Osteoblast (primary cell): ENCODE measurements at regions not wholly inside any gene's neighbourhood (a gene's known extent, or its start where the extent isn't known, plus 50 kb on each side); places are given as distances from the start of the nearest gene placed in this dataset.

Experiments
- DNase-seq: peaks from one replicate; pipeline ENCODE4 v3.0.0; 2011; ENCODE audit warnings: low spot score, mixed read lengths; ENCODE audit not compliant: insufficient read length; ENCODE audit errors: missing footprints
- H2AFZ ChIP-seq: 2 replicates; pipeline ENCODE4 v1.6.0; 2011; ENCODE audit warnings: mild to moderate bottlenecking, low read length
- H3K27ac ChIP-seq: 2 replicates; pipeline ENCODE4 v1.5.1; 2011; ENCODE audit warnings: mild to moderate bottlenecking, low read depth, low read length, moderate library complexity
- H3K27me3 ChIP-seq: 2 replicates; pipeline ENCODE4 v1.6.0; 2012; ENCODE audit warnings: mild to moderate bottlenecking, control low read depth, inconsistent platforms, low read length, moderate library complexity; ENCODE audit not compliant: insufficient read depth
- H3K36me3 ChIP-seq: 2 replicates; pipeline ENCODE4 v1.5.1; 2011; ENCODE audit warnings: mild to moderate bottlenecking, low read length, control low read depth, moderate library complexity; ENCODE audit not compliant: insufficient read depth
- H3K4me1 ChIP-seq: 2 replicates; pipeline ENCODE4 v1.5.1; 2011; ENCODE audit warnings: mild to moderate bottlenecking, low read length, control low read depth, moderate library complexity; ENCODE audit not compliant: insufficient read depth
- H3K4me2 ChIP-seq: 2 replicates; pipeline ENCODE4 v1.6.0; 2011; ENCODE audit warnings: mild to moderate bottlenecking, low read length; ENCODE audit not compliant: insufficient read depth
- H3K4me3 ChIP-seq: fragments of 200-600 bp; sonication (generic); 3 replicates; pipeline ENCODE4 v1.5.1; 2012; ENCODE audit warnings: mild to moderate bottlenecking, low read length, inconsistent platforms; ENCODE audit not compliant: insufficient read depth
- H3K79me2 ChIP-seq: 2 replicates; pipeline ENCODE4 v1.6.0; 2012; ENCODE audit warnings: mild to moderate bottlenecking, low read length, control low read depth, inconsistent platforms; ENCODE audit not compliant: insufficient read depth
- H3K9me3 ChIP-seq: 2 replicates; pipeline ENCODE4 v1.5.1; 2011; ENCODE audit warnings: low read depth, low read length, control low read depth
- H4K20me1 ChIP-seq: 2 replicates; pipeline ENCODE4 v1.6.0; 2012; ENCODE audit warnings: mild to moderate bottlenecking, low read length, control low read depth; ENCODE audit not compliant: insufficient read depth
- CTCF ChIP-seq: IDR thresholded peaks from 2 replicates; pipeline ENCODE4 v1.5.1; 2011; ENCODE audit warnings: mild to moderate bottlenecking, low read depth, low read length, moderate library complexity; ENCODE audit errors: extremely low read depth

- Histone ChIP-seq H3K79me2 (no peaks in the 10 kb centered on the region), H3K27ac (peak overlapping the region; percentile 58), H3K4me2 (peak overlapping the region; percentile 63), H3K4me3 (peak overlapping the region; percentile 23), H3K4me1 (peaks cover 4% of the 10 kb centered on the region), H3K9me3 (no peaks in the 10 kb centered on the region), H4K20me1 (no peaks in the 10 kb centered on the region), H3K36me3 (no peaks in the 10 kb centered on the region), H3K27me3 (no peaks in the 10 kb centered on the region), H2AFZ (peak overlapping the region; percentile 25)
- no peak for DNase-seq
- TF ChIP-seq CTCF, result no peak
Observed at GRCh38 chr10:10644008-10644646, 373.5 kb upstream of the CELF2 start.

DNA sequence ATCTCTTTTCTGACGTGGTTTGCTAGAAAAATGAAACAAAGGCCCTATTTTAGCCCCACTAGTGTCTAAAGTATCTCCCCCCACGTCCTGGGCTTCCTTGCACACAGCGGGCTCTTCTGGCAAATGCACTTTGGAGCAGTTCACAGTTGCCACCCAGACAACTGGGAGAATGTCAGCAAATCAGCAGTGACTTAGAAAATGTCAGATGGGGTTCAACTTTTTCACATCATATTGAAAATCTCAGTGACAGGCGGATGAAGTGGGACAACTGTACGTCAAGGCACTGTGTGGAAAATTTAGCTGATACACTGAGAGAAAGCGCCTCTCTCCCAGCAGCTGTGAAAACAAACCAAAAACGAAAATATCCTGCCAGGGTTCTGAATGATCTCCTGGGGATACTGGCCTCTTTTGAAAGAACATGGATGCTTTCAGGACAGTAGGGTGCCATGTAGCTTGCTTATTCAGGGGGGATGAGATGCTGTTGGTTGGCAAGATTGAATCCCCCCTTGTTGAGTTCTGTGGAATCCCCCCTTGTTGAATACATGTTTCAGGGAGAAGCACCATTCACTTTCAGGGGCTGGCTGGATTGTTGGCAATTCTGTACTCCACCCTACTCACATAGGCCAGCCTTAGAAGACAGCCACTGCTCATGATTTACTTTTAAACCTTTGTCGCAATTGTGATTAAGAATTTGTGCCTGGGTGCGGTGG, 372.8 kb upstream of the CELF2 start:
- H3K79me2 ChIP-seq, result no peaks in the 10 kb centered on the region
- peak overlapping the region; percentile 23 for H3K4me3 ChIP-seq
- peak overlapping the region; percentile 25 for H2AFZ ChIP-seq
- H3K9me3 ChIP-seq, result no peaks in the 10 kb centered on the region
- H3K27ac ChIP-seq, result peak overlapping the region; percentile 58
- no peaks in the 10 kb centered on the region for H3K27me3 ChIP-seq
- H3K36me3 ChIP-seq, result no peaks in the 10 kb centered on the region
- H4K20me1 ChIP-seq, result no peaks in the 10 kb centered on the region
- TF ChIP-seq CTCF, result no peak
- peak; percentile 62 for DNase-seq
- H3K4me1 ChIP-seq, result peaks cover 4% of the 10 kb centered on the region
- H3K4me2 ChIP-seq, result peak overlapping the region; percentile 63

- Histone ChIP-seq H3K4me3 (no peak overlapping the region), H3K36me3 (no peaks in the 10 kb centered on the region), H3K27ac (no peak overlapping the region), H2AFZ (no peak overlapping the region), H4K20me1 (no peaks in the 10 kb centered on the region), H3K79me2 (no peaks in the 10 kb centered on the region), H3K27me3 (no peaks in the 10 kb centered on the region), H3K4me1 (peaks cover 4% of the 10 kb centered on the region), H3K4me2 (no peak overlapping the region), H3K9me3 (no peaks in the 10 kb centered on the region)
- DNase-seq, result no peak
- TF ChIP-seq CTCF, result no peak
Observed at GRCh38 chr10:10647331-10647730, 370.3 kb upstream of the CELF2 start.

GRCh38 chr10:10657139-10657760, 360.4 kb upstream of the CELF2 start:
- Histone ChIP-seq H2AFZ (no peak overlapping the region), H3K9me3 (no peaks in the 10 kb centered on the region), H3K36me3 (no peaks in the 10 kb centered on the region), H3K27ac (no peak overlapping the region), H3K4me2 (no peak overlapping the region), H3K27me3 (no peaks in the 10 kb centered on the region), H3K4me1 (no peaks in the 10 kb centered on the region), H3K4me3 (no peak overlapping the region), H3K79me2 (no peaks in the 10 kb centered on the region), H4K20me1 (no peaks in the 10 kb centered on the region)
- TF ChIP-seq CTCF, result no peak
- DNase-seq, result no peak
